ENCODE measurements at regions not wholly inside any gene's neighbourhood (a gene's known extent, or its start where the extent isn't known, plus 50 kb on each side); places are given as distances from the start of the nearest gene placed in this dataset.

DNA sequence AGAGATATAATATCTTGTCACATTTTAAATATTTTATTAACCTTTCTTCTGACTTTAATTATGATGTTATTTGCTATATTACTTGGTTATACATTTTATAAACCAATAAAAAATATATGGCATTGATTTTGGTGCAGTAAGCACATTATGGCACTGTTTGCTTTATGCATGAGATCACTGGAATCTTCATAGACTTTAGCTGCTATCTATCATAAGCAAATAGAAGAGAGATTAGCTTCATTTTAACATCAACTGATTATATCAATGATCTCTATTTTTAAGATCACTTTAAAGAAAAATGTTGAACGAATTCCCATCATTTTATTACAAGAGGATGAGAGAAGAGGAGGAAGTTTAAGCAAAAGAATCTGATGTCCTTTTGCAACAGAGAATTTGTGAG lies 58.6 kb upstream of the CDK1 start:
- CTCF ChIA-PET: no interaction called here
- Histone ChIP-seq H3K27me3 (ENCODE audit: low read length) (no peaks in the 10 kb centered on the region), H2AFZ (ENCODE audit: low read length) (no peak overlapping the region), H3K4me3 (ENCODE audit: low read length) (no peak overlapping the region), H3K79me2 (ENCODE audit: low read length) (no peaks in the 10 kb centered on the region), H3K27ac (ENCODE audit: low read length) (peak overlapping the region; percentile 4; the same call in 1 of the 2 replicates), H3K4me2 (ENCODE audit: low read length) (peak overlapping the region; percentile 48), H3F3A (ENCODE audit: low read length, unreplicated experiment) (no peaks in the 10 kb centered on the region), H3K9ac (ENCODE audit: low read length) (no peak overlapping the region), H3K9me3 (ENCODE audit: low read length) (no peaks in the 10 kb centered on the region), H4K20me1 (ENCODE audit: low read length) (no peaks in the 10 kb centered on the region), H3K9me2 (replicated peaks; ENCODE audit: low read length) (no peaks in the 10 kb centered on the region), H3K4me1 (ENCODE audit: insufficient read depth, low read length) (peaks cover 27% of the 10 kb centered on the region), H3K36me3 (ENCODE audit: low read depth, low read length) (no peaks in the 10 kb centered on the region)
- no peak for TF ChIP-seq EZH2phosphoT487 (IDR thresholded peaks at IDR 0.05; ENCODE audit: borderline replicate concordance, low read length)
- TF ChIP-seq, protein P1, sequence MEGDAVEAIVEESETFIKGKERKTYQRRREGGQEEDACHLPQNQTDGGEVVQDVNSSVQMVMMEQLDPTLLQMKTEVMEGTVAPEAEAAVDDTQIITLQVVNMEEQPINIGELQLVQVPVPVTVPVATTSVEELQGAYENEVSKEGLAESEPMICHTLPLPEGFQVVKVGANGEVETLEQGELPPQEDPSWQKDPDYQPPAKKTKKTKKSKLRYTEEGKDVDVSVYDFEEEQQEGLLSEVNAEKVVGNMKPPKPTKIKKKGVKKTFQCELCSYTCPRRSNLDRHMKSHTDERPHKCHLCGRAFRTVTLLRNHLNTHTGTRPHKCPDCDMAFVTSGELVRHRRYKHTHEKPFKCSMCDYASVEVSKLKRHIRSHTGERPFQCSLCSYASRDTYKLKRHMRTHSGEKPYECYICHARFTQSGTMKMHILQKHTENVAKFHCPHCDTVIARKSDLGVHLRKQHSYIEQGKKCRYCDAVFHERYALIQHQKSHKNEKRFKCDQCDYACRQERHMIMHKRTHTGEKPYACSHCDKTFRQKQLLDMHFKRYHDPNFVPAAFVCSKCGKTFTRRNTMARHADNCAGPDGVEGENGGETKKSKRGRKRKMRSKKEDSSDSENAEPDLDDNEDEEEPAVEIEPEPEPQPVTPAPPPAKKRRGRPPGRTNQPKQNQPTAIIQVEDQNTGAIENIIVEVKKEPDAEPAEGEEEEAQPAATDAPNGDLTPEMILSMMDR (conservative IDR thresholded peaks at IDR 0.05; ENCODE audit: low read depth, low read length): no peak
- no peak for TF ChIP-seq EZH2 (IDR thresholded peaks at IDR 0.05; ENCODE audit: low read length, unreplicated experiment)
- intact Hi-C loops (cut with micrococcal nuclease): loop anchor here (1.0 kb wide), 1 partner anchor 13 kb away; no protein-coding TSS in a partner anchor
- ATAC-seq (peak; percentile 75), DNase-seq (peak; percentile 59)
- BruUV-seq (replicated peaks): no TSS peak
- POLR2A ChIA-PET (ENCODE audit: unreplicated experiment): no interaction called here

DNA sequence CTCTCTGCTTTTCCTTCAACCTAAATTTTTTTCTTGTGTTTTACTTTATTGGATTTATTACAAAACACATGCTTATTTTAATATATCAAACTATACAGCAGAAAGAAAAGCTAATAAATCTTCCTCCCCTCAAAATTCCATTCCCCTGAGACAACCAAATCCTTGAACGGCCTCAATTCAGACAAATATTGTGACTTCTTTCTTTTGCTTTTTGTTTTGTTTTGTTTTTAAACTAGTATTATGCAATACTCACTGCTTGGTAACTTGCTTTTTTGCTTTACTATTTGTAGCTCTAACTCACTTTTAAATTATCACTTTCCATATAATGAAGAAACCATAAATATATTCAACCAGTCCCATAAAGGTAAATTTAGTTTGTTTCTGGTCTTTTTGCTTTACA lies 59.4 kb upstream of the CDK1 start:
- H4K20me1 ChIP-seq (ENCODE audit: low read length): no peaks in the 10 kb centered on the region
- BruUV-seq (replicated peaks): no TSS peak

DNA sequence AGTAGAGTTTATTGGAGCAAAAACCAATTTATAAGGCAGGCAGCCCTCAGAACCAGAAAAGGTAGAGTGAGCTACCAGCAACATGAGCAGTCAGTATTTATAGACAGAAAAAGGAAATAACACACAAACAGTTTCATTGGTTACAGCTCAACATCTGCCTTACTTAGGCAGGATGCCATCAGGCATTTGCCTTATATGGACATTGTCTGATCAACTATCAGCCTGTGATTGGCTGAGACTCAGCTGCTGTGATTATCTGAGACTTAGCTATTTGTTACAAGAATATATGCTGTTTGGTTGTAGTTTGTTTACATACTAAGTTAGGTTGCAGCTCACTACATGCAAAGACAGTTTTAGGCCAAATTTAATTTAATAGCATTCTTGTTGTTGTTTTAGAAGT lies 60.4 kb upstream of the CDK1 start:
- Histone ChIP-seq H3F3A (ENCODE audit: low read length, unreplicated experiment) (no peaks in the 10 kb centered on the region), H3K4me2 (ENCODE audit: low read length) (no peak overlapping the region), H3K27ac (ENCODE audit: low read length) (no peak overlapping the region), H2AFZ (ENCODE audit: low read length) (no peak overlapping the region), H3K79me2 (ENCODE audit: low read length) (no peaks in the 10 kb centered on the region), H3K4me3 (ENCODE audit: low read length) (no peak overlapping the region), H3K36me3 (ENCODE audit: low read depth, low read length) (no peaks in the 10 kb centered on the region), H3K27me3 (ENCODE audit: low read length) (no peaks in the 10 kb centered on the region), H4K20me1 (ENCODE audit: low read length) (no peaks in the 10 kb centered on the region), H3K4me1 (ENCODE audit: insufficient read depth, low read length) (peaks cover 27% of the 10 kb centered on the region), H3K9me2 (replicated peaks; ENCODE audit: low read length) (no peaks in the 10 kb centered on the region), H3K9ac (ENCODE audit: low read length) (no peak overlapping the region), H3K9me3 (ENCODE audit: low read length) (no peaks in the 10 kb centered on the region)
- TF ChIP-seq EZH2 (IDR thresholded peaks at IDR 0.05; ENCODE audit: low read length, unreplicated experiment) (no peak), EZH2phosphoT487 (IDR thresholded peaks at IDR 0.05; ENCODE audit: borderline replicate concordance, low read length) (no peak)
- TF ChIP-seq, protein P1 (conservative IDR thresholded peaks at IDR 0.05; ENCODE audit: low read depth, low read length): no peak
- intact Hi-C loops (cut with micrococcal nuclease): no loop called here
- DNase-seq: peak; percentile 49
- POLR2A ChIA-PET (ENCODE audit: unreplicated experiment): no interaction called here
- ATAC-seq: no peak
- no TSS peak for BruUV-seq (replicated peaks)
- CTCF ChIA-PET: no interaction called here

More for the DNA sequence above, 59.4 kb upstream of the CDK1 start:
- peak; percentile 31 for ATAC-seq
- TF ChIP-seq EZH2 (IDR thresholded peaks at IDR 0.05; ENCODE audit: low read length, unreplicated experiment) (no peak), EZH2phosphoT487 (IDR thresholded peaks at IDR 0.05; ENCODE audit: borderline replicate concordance, low read length) (no peak)
- TF ChIP-seq, protein P1 (conservative IDR thresholded peaks at IDR 0.05; ENCODE audit: low read depth, low read length): no peak
- no peak overlapping the region for H3K27ac ChIP-seq (ENCODE audit: low read length)
- H3K4me2 ChIP-seq (ENCODE audit: low read length): peak overlapping the region; percentile 48
- no peaks in the 10 kb centered on the region for H3F3A ChIP-seq (ENCODE audit: low read length, unreplicated experiment)
- POLR2A ChIA-PET (ENCODE audit: unreplicated experiment): no interaction called here
- H3K9ac ChIP-seq (ENCODE audit: low read length): no peak overlapping the region
- H3K36me3 ChIP-seq (ENCODE audit: low read depth, low read length): no peaks in the 10 kb centered on the region
- peaks cover 27% of the 10 kb centered on the region for H3K4me1 ChIP-seq (ENCODE audit: insufficient read depth, low read length)
- no peak overlapping the region for H2AFZ ChIP-seq (ENCODE audit: low read length)
- peak overlapping the region; percentile 12; the same call in 1 of the 2 replicates for H3K4me3 ChIP-seq (ENCODE audit: low read length)
- H3K9me3 ChIP-seq (ENCODE audit: low read length): no peaks in the 10 kb centered on the region
- peak; percentile 82 for DNase-seq
- intact Hi-C loops (cut with micrococcal nuclease): loop anchor here (1.0 kb wide), 1 partner anchor 13 kb away; no protein-coding TSS in a partner anchor
- no peaks in the 10 kb centered on the region for H3K79me2 ChIP-seq (ENCODE audit: low read length)
- CTCF ChIA-PET: no interaction called here
- no peaks in the 10 kb centered on the region for H3K9me2 ChIP-seq (replicated peaks; ENCODE audit: low read length)
- no peaks in the 10 kb centered on the region for H3K27me3 ChIP-seq (ENCODE audit: low read length)

All from PC-3 (cell line).